ENCODE measurements at regions not wholly inside any gene's neighbourhood (a gene's known extent, or its start where the extent isn't known, plus 50 kb on each side); places are given as distances from the start of the nearest gene placed in this dataset.

GRCh38 chr20:11242320-11242719 lies 568.5 kb upstream of the JAG1 start:
- Histone ChIP-seq H3K27ac (ENCODE audit: low read depth in 1 of 2, low read length in 1 of 2) (no peak overlapping the region), H3K27me3 (ENCODE audit: control insufficient read depth in 2 of 2, insufficient read depth in 1 of 2, low read length in 1 of 2) (no peaks in the 10 kb centered on the region), H3K4me1 (ENCODE audit: control insufficient read depth in 2 of 2, insufficient read depth in 2 of 2, low read length in 2 of 2) (no peaks in the 10 kb centered on the region), H3K4me3 (ENCODE audit: low read length in 2 of 2) (no peak overlapping the region), H3K9me3 (ENCODE audit: control insufficient read depth in 2 of 2, insufficient read depth in 1 of 2, low read length in 1 of 2) (no peaks in the 10 kb centered on the region), H3K36me3 (ENCODE audit: control insufficient read depth in 2 of 2, insufficient read depth in 2 of 2, low read length in 1 of 2) (no peaks in the 10 kb centered on the region)
- DNase-seq (ENCODE audit: low read depth in 6 of 9, low spot score in 9 of 9), result no peak
- WGBS, result 95% methylated on average over 2 of the region's 2 CpGs

- no peaks in the 10 kb centered on the region for H3K36me3 ChIP-seq (ENCODE audit: control insufficient read depth in 2 of 2, insufficient read depth in 2 of 2, low read length in 1 of 2)
- no peak overlapping the region for H3K4me3 ChIP-seq (ENCODE audit: low read length in 2 of 2)
- no peak overlapping the region for H3K27ac ChIP-seq (ENCODE audit: low read depth in 1 of 2, low read length in 1 of 2)
- H3K9me3 ChIP-seq (ENCODE audit: control insufficient read depth in 2 of 2, insufficient read depth in 1 of 2, low read length in 1 of 2), result no peaks in the 10 kb centered on the region
- H3K27me3 ChIP-seq (ENCODE audit: control insufficient read depth in 2 of 2, insufficient read depth in 1 of 2, low read length in 1 of 2), result peaks cover 0 to 3% of the 10 kb centered on the region in 2 donors
- no peak for DNase-seq (ENCODE audit: low read depth in 6 of 9, low spot score in 9 of 9)
- H3K4me1 ChIP-seq (ENCODE audit: control insufficient read depth in 2 of 2, insufficient read depth in 2 of 2, low read length in 2 of 2), result no peaks in the 10 kb centered on the region
Observed at GRCh38 chr20:11245431-11245830, 571.6 kb upstream of the JAG1 start.

- 22% methylated on average over 5 of the region's 5 CpGs for WGBS
- no peaks in the 10 kb centered on the region for H3K9me3 ChIP-seq (ENCODE audit: control insufficient read depth in 2 of 2, insufficient read depth in 1 of 2, low read length in 1 of 2)
- H3K4me1 ChIP-seq (ENCODE audit: control insufficient read depth in 2 of 2, insufficient read depth in 2 of 2, low read length in 2 of 2), result no peaks in the 10 kb centered on the region
- no peak overlapping the region for H3K4me3 ChIP-seq (ENCODE audit: low read length in 2 of 2)
- DNase-seq (ENCODE audit: low read depth in 6 of 9, low spot score in 9 of 9), result peak in 2 of 9 donors; percentile 6 to 21
- no peak overlapping the region for H3K27ac ChIP-seq (ENCODE audit: low read depth in 1 of 2, low read length in 1 of 2)
- H3K36me3 ChIP-seq (ENCODE audit: control insufficient read depth in 2 of 2, insufficient read depth in 2 of 2, low read length in 1 of 2), result no peaks in the 10 kb centered on the region
- H3K27me3 ChIP-seq (ENCODE audit: control insufficient read depth in 2 of 2, insufficient read depth in 1 of 2, low read length in 1 of 2), result peaks cover 0 to 3% of the 10 kb centered on the region in 2 donors
Observed at GRCh38 chr20:11246251-11246775, 572.5 kb upstream of the JAG1 start.

GRCh38 chr20:11247046-11248010 lies 573.5 kb upstream of the JAG1 start:
- Histone ChIP-seq H3K36me3 (ENCODE audit: control insufficient read depth in 2 of 2, insufficient read depth in 2 of 2, low read length in 1 of 2) (no peaks in the 10 kb centered on the region), H3K27me3 (ENCODE audit: control insufficient read depth in 2 of 2, insufficient read depth in 1 of 2, low read length in 1 of 2) (peaks cover 0 to 3% of the 10 kb centered on the region in 2 donors), H3K9me3 (ENCODE audit: control insufficient read depth in 2 of 2, insufficient read depth in 1 of 2, low read length in 1 of 2) (no peaks in the 10 kb centered on the region), H3K27ac (ENCODE audit: low read depth in 1 of 2, low read length in 1 of 2) (no peak overlapping the region), H3K4me1 (ENCODE audit: control insufficient read depth in 2 of 2, insufficient read depth in 2 of 2, low read length in 2 of 2) (no peaks in the 10 kb centered on the region), H3K4me3 (ENCODE audit: low read length in 2 of 2) (no peak overlapping the region)
- no peak for DNase-seq (ENCODE audit: low read depth in 6 of 9, low spot score in 9 of 9)
- WGBS, result 95% methylated on average over 11 of the region's 11 CpGs

- DNase-seq (ENCODE audit: low read depth in 6 of 9, low spot score in 9 of 9), result no peak
- Histone ChIP-seq H3K4me3 (ENCODE audit: low read length in 2 of 2) (no peak overlapping the region), H3K27me3 (ENCODE audit: control insufficient read depth in 2 of 2, insufficient read depth in 1 of 2, low read length in 1 of 2) (peaks cover 0 to 3% of the 10 kb centered on the region in 2 donors), H3K36me3 (ENCODE audit: control insufficient read depth in 2 of 2, insufficient read depth in 2 of 2, low read length in 1 of 2) (no peaks in the 10 kb centered on the region), H3K27ac (ENCODE audit: low read depth in 1 of 2, low read length in 1 of 2) (no peak overlapping the region), H3K4me1 (ENCODE audit: control insufficient read depth in 2 of 2, insufficient read depth in 2 of 2, low read length in 2 of 2) (no peaks in the 10 kb centered on the region), H3K9me3 (ENCODE audit: control insufficient read depth in 2 of 2, insufficient read depth in 1 of 2, low read length in 1 of 2) (no peaks in the 10 kb centered on the region)
- WGBS, result 94% methylated on average over 3 of the region's 3 CpGs
Observed at GRCh38 chr20:11248011-11248409, 574.2 kb upstream of the JAG1 start.

- Histone ChIP-seq H3K36me3 (ENCODE audit: control insufficient read depth in 2 of 2, insufficient read depth in 2 of 2, low read length in 1 of 2) (no peaks in the 10 kb centered on the region), H3K27me3 (ENCODE audit: control insufficient read depth in 2 of 2, insufficient read depth in 1 of 2, low read length in 1 of 2) (peaks cover 0 to 3% of the 10 kb centered on the region in 2 donors), H3K4me1 (ENCODE audit: control insufficient read depth in 2 of 2, insufficient read depth in 2 of 2, low read length in 2 of 2) (no peaks in the 10 kb centered on the region), H3K27ac (ENCODE audit: low read depth in 1 of 2, low read length in 1 of 2) (no peak overlapping the region), H3K9me3 (ENCODE audit: control insufficient read depth in 2 of 2, insufficient read depth in 1 of 2, low read length in 1 of 2) (no peaks in the 10 kb centered on the region), H3K4me3 (ENCODE audit: low read length in 2 of 2) (no peak overlapping the region)
- WGBS, result 52% methylated on average over 9 of the region's 9 CpGs
- no peak for DNase-seq (ENCODE audit: low read depth in 6 of 9, low spot score in 9 of 9)
Observed at GRCh38 chr20:11248687-11249638, 575.2 kb upstream of the JAG1 start.

GRCh38 chr20:11249683-11250082 lies 575.9 kb upstream of the JAG1 start:
- 94% methylated on average over 2 of the region's 2 CpGs for WGBS
- DNase-seq (ENCODE audit: low read depth in 6 of 9, low spot score in 9 of 9), result no peak

GRCh38 chr20:11252447-11252846 lies 578.6 kb upstream of the JAG1 start:
- Histone ChIP-seq H3K27ac (ENCODE audit: low read depth in 1 of 2, low read length in 1 of 2) (no peak overlapping the region), H3K27me3 (ENCODE audit: control insufficient read depth in 2 of 2, insufficient read depth in 1 of 2, low read length in 1 of 2) (peaks cover 0 to 3% of the 10 kb centered on the region in 2 donors), H3K36me3 (ENCODE audit: control insufficient read depth in 2 of 2, insufficient read depth in 2 of 2, low read length in 1 of 2) (no peaks in the 10 kb centered on the region), H3K4me1 (ENCODE audit: control insufficient read depth in 2 of 2, insufficient read depth in 2 of 2, low read length in 2 of 2) (no peaks in the 10 kb centered on the region), H3K4me3 (ENCODE audit: low read length in 2 of 2) (no peak overlapping the region), H3K9me3 (ENCODE audit: control insufficient read depth in 2 of 2, insufficient read depth in 1 of 2, low read length in 1 of 2) (no peaks in the 10 kb centered on the region)
- WGBS, result 88% methylated on average over 1 of the region's 1 CpG
- no peak for DNase-seq (ENCODE audit: low read depth in 6 of 9, low spot score in 9 of 9)

More at GRCh38 chr20:11249683-11250082, 575.9 kb upstream of the JAG1 start:
- no peaks in the 10 kb centered on the region for H3K36me3 ChIP-seq (ENCODE audit: control insufficient read depth in 2 of 2, insufficient read depth in 2 of 2, low read length in 1 of 2)
- H3K4me3 ChIP-seq (ENCODE audit: low read length in 2 of 2), result no peak overlapping the region
- H3K27me3 ChIP-seq (ENCODE audit: control insufficient read depth in 2 of 2, insufficient read depth in 1 of 2, low read length in 1 of 2), result peaks cover 0 to 3% of the 10 kb centered on the region in 2 donors
- H3K27ac ChIP-seq (ENCODE audit: low read depth in 1 of 2, low read length in 1 of 2), result no peak overlapping the region
- no peaks in the 10 kb centered on the region for H3K4me1 ChIP-seq (ENCODE audit: control insufficient read depth in 2 of 2, insufficient read depth in 2 of 2, low read length in 2 of 2)
- H3K9me3 ChIP-seq (ENCODE audit: control insufficient read depth in 2 of 2, insufficient read depth in 1 of 2, low read length in 1 of 2), result no peaks in the 10 kb centered on the region
